ENCODE measurements at regions not wholly inside any gene's neighbourhood (a gene's known extent, or its start where the extent isn't known, plus 50 kb on each side); places are given as distances from the start of the nearest gene placed in this dataset.

DNA sequence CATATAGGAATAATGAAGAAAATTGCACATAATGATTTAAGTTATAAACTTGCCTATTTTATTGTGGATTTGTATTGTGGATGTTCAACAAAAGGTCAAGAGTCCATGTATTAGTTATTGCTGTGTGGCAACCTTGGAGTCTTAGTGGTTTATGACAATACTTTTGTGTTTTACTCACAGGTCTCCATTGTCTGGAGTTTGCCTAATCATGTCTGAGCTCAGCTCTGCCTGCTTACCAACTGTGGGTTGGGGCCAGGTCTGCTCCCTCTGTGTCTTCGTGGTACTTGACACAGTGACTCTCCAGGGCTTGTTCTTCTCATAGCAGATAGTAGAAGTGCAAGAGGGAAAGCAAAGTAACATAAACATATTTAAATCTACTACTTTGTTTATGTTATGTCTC, 382.5 kb downstream of the CBLN2 start:
- TF ChIP-seq, protein P1, sequence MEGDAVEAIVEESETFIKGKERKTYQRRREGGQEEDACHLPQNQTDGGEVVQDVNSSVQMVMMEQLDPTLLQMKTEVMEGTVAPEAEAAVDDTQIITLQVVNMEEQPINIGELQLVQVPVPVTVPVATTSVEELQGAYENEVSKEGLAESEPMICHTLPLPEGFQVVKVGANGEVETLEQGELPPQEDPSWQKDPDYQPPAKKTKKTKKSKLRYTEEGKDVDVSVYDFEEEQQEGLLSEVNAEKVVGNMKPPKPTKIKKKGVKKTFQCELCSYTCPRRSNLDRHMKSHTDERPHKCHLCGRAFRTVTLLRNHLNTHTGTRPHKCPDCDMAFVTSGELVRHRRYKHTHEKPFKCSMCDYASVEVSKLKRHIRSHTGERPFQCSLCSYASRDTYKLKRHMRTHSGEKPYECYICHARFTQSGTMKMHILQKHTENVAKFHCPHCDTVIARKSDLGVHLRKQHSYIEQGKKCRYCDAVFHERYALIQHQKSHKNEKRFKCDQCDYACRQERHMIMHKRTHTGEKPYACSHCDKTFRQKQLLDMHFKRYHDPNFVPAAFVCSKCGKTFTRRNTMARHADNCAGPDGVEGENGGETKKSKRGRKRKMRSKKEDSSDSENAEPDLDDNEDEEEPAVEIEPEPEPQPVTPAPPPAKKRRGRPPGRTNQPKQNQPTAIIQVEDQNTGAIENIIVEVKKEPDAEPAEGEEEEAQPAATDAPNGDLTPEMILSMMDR (conservative IDR thresholded peaks at IDR 0.05; ENCODE audit: control insufficient read depth, insufficient read depth, low read depth, low read length): no peak
- H3K4me3 ChIP-seq (ENCODE audit: control insufficient read depth, low read depth, low read length): no peak overlapping the region
- DNase-seq (ENCODE audit: low read depth): peak; percentile 61

GRCh38 chr18:72160510-72161445, 383.4 kb downstream of the CBLN2 start:
- peak; percentile 39 for DNase-seq (ENCODE audit: low read depth)
- TF ChIP-seq, protein P1 (conservative IDR thresholded peaks at IDR 0.05; ENCODE audit: control insufficient read depth, insufficient read depth, low read depth, low read length): no peak
- no peak overlapping the region for H3K4me3 ChIP-seq (ENCODE audit: control insufficient read depth, low read depth, low read length)

DNA sequence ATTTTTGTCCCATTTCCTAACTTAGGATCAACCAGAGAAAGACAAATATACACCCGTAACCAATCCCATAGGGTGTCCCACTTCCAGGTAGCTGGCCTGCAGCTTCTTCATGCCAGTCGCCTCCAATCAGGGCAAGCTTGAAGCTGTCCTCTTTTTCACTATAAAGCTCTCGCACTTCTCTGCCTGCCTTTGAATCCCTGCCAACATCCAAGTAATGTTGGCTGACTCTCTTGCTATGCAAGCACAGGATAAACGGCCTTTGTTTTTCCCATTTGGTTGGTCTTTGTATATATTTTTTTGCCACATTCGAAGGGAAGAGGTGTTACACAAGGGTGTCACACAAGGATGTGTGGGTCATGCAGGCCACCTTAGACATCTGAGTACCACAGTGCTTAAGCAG, 388.8 kb downstream of the CBLN2 start:
- H3K4me3 ChIP-seq (ENCODE audit: control insufficient read depth, low read depth, low read length): no peak overlapping the region
- peak; percentile 5 for DNase-seq (ENCODE audit: low read depth)
- TF ChIP-seq, protein P1 (conservative IDR thresholded peaks at IDR 0.05; ENCODE audit: control insufficient read depth, insufficient read depth, low read depth, low read length): no peak

GRCh38 chr18:72154926-72155325, 389.2 kb downstream of the CBLN2 start:
- H3K4me3 ChIP-seq (ENCODE audit: control insufficient read depth, low read depth, low read length): no peak overlapping the region
- DNase-seq (ENCODE audit: low read depth): no peak
- TF ChIP-seq, protein P1 (conservative IDR thresholded peaks at IDR 0.05; ENCODE audit: control insufficient read depth, insufficient read depth, low read depth, low read length): no peak

DNA sequence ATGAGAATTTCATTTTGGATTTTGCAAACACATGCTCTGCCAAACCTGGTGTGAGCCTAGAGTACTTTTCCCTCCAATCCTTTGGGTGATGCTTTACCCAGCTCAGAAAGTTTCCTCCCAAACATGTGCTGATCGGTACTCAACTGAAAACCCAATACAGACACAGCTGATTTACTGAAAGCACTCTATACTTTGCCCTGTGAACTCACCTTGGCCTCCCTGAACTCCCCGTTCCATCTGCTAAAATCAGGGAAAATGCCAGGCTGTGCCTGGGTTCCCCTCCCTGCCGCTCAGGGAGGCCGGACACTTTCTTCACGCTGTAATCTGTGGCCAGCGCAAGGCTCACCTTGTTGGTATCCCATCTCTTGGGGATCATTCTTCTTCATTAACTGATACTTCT, 391.2 kb downstream of the CBLN2 start:
- DNase-seq (ENCODE audit: low read depth): no peak
- H3K4me3 ChIP-seq (ENCODE audit: control insufficient read depth, low read depth, low read length): no peak overlapping the region
- TF ChIP-seq, protein P1 (conservative IDR thresholded peaks at IDR 0.05; ENCODE audit: control insufficient read depth, insufficient read depth, low read depth, low read length): no peak

- DNase-seq (ENCODE audit: low read depth): no peak
- H3K4me3 ChIP-seq (ENCODE audit: control insufficient read depth, low read depth, low read length): no peak overlapping the region
- TF ChIP-seq, protein P1 (conservative IDR thresholded peaks at IDR 0.05; ENCODE audit: control insufficient read depth, insufficient read depth, low read depth, low read length): no peak
Measured at GRCh38 chr18:72147830-72148229, 396.3 kb downstream of the CBLN2 start.
